ENCODE measurements at regions not wholly inside any gene's neighbourhood (a gene's known extent, or its start where the extent isn't known, plus 50 kb on each side); places are given as distances from the start of the nearest gene placed in this dataset.
"Not testable (repeated sequence)": the region's sequence is repeated elsewhere in the genome, so short reads cannot be mapped to it uniquely, and the experiment has no call there.

DNA sequence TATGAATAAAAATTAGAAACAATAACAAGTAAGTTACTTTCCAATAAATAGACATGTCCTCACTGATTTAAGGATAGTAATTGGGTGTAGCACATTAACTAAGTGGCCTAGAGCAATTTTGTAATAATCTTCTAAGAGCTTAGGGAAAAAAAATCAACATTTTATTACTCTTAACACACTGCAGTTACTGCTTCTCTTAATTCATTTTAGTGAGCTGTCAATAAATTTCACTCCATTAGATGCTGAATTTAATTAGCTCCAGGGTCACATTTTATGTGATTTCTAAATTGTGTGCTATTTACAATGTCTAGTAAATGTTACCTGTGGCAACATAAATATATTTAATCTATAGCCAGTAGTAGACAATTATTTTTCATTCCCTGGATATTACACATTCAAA, 612.0 kb downstream of the C4orf33 start:
- no peak for DNase-seq (ENCODE audit: low spot score)

GRCh38 chr4:129708784-129709183, 612.8 kb downstream of the C4orf33 start:
- DNase-seq (ENCODE audit: low spot score) = no peak

GRCh38 chr4:129738175-129738574, 642.2 kb downstream of the C4orf33 start:
- no peak for DNase-seq (ENCODE audit: low spot score)

- DNase-seq (ENCODE audit: low spot score) = no peak
Measured at GRCh38 chr4:129747756-129748155, 651.8 kb downstream of the C4orf33 start.

GRCh38 chr4:129748991-129749390, 653.0 kb downstream of the C4orf33 start:
- no peak for DNase-seq (ENCODE audit: low spot score)

- no peak for DNase-seq (ENCODE audit: low spot score)
Measured at GRCh38 chr4:129751646-129752045, 655.7 kb downstream of the C4orf33 start.

- DNase-seq (ENCODE audit: low spot score) = no peak
Measured at GRCh38 chr4:129783596-129783995, 687.6 kb downstream of the C4orf33 start.

DNA sequence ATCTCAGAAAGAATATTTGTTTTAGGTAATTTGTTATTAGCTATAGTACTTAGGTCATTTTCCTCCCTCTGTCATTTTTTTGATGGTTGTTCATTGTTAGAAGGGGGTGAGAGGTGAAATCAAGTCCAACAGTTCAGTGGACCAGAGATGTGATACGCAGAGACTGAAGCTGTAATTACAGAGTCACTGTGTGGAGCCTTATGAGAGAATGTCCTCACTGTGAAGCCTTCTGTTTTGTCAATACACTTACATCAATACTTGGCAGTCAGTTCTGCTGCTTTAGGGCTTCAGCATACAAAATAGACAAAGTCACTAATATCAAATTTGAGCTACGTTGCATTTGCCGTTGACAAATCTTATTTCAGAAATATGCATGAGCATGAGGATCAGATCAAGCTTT, 692.5 kb downstream of the C4orf33 start:
- peak; percentile 2 for DNase-seq (ENCODE audit: low spot score)

DNA sequence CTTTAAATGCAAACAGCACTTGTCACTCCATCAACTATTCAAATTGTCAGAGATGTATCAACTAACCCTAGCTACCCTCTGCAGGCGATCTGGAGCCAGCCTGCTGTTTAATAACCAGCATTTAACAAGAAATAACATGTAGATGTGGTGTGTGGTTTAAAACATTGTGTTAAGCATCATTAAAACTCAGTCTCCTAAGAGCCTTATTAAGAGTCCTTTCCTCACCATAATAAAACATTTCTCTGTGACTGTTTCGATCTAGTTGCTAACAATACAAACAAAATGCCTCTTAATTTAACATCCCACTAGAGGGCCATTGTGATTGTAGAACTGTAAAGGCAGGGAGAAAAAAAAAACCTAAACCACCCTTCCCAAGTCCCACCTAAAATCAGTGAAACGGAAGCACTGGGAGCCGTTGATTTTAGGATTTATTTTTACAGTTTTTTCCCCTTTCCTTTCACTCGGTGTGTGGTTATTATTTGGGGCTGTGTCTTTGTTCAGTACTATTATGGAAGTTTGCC, 708.6 kb downstream of the C4orf33 start:
- DNase-seq (ENCODE audit: low spot score) = no peak

- no peak for DNase-seq (ENCODE audit: low spot score)
Measured at GRCh38 chr4:129806986-129807385, 711.0 kb downstream of the C4orf33 start.

DNA sequence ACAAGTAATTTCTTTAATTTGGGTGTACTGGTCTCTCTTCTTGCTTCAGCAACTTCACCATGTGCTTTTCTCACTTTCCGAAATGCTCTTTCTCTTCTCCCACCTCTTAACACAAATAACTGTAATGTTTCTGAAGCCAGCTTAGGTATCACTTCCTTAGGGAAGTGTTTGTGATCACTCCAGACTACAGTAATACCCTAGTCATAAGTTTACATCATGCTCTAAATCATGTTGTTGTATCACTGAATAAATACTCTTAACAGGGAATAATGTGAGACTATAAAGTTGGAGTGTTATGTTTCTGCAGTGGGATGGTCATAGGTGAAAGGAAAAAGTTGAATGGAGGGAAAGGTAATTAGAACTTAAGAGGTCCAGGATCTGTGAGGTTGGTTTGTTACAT, 712.3 kb downstream of the C4orf33 start:
- DNase-seq (ENCODE audit: low spot score) = no peak

GRCh38 chr4:129821073-129821472, 725.1 kb downstream of the C4orf33 start:
- DNase-seq (ENCODE audit: low spot score) = no peak

DNA sequence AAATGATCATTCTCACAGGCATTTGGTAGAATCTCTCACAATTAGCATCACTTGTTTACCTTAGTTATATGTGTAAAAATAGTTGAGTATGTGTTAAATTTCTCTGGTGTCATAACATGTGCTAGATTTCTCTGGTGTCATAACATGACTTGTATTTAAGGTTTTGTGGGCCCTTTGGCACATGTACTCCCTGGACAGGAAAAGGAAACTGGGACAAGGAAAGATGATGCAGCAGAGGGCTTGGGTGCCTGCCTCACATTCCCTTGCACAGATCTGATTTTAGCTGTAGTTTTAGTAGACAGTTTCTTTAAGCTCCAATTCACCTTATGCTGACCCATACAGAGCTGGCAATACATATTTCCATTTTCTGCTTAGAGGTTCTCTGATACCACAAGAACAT, 726.0 kb downstream of the C4orf33 start:
- no peak for DNase-seq (ENCODE audit: low spot score)

DNA sequence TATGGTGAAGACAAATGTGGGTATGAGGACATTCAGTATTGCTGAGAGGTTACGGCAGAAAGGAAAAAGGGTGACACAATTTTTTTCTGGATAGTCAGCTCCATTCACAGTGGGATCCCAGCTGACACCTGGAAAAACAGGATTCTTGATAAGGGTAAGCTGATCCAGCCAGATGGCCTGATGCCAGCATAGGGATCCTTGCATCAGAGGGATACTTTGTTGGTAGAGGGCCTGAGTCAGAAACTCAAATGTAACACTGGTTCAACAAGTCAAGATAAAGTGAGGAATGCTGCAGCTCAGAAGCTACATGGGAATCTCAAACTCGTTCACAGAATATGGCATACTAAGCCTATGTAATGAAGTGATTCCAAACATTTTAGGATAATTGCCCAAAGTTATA, 726.7 kb downstream of the C4orf33 start:
- no peak for DNase-seq (ENCODE audit: low spot score)

GRCh38 chr4:129823105-129823504, 727.2 kb downstream of the C4orf33 start:
- no peak for DNase-seq (ENCODE audit: low spot score)

- no peak for DNase-seq (ENCODE audit: low spot score)
Measured at GRCh38 chr4:129829373-129829772, 733.4 kb downstream of the C4orf33 start.

- no peak for DNase-seq (ENCODE audit: low spot score)
Measured at GRCh38 chr4:129839687-129840086, 743.7 kb downstream of the C4orf33 start.

- no peak for DNase-seq (ENCODE audit: low spot score)
Measured at GRCh38 chr4:129842096-129842495, 746.1 kb downstream of the C4orf33 start.

DNA sequence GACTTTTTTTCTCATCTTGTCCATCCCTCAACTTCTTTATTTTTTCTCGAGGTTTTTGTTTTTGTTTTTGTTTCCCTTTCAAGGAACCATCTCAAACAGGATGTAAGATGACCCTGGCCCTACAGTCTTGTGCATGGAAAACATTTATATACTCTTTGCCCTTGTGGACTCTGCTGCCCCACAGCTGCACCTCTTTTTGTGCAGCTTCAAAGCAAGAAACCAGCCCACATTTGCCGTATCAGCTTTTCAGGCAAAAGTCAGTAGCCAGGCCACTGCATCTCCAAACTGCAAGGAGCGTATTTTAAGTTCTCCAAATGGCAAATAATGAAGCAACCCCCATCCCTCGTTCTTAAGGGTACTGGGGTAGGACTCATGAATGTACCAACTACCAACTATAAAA, 756.5 kb downstream of the C4orf33 start:
- DNase-seq (ENCODE audit: low spot score) = no peak

GRCh38 chr4:129853685-129854467, 757.9 kb downstream of the C4orf33 start:
- not testable (repeated sequence) for DNase-seq (ENCODE audit: low spot score)

DNA sequence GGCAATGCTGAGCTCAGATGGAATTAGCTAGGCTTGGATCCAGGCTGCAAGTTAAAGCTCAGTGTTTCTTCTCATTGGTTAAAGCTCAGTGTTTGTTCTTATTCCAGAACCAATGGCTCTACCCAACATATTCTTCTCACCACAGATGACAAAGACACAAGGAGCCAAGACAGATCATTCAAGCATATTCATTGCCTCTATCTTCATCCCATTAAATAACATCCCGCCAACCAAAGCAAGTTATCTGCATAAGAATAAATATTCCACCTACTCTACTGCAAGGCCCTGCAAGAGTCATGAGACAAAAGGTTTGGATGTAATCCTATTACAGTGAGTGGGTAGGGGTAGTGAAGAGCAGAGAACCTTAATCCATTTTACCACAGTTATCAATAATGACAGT, 766.5 kb downstream of the C4orf33 start:
- no peak for DNase-seq (ENCODE audit: low spot score)

- no peak for DNase-seq (ENCODE audit: low spot score)
Measured at GRCh38 chr4:129863206-129863605, 767.3 kb downstream of the C4orf33 start.

GRCh38 chr4:129883996-129884395, 788.0 kb downstream of the C4orf33 start:
- DNase-seq (ENCODE audit: low spot score) = no peak

DNA sequence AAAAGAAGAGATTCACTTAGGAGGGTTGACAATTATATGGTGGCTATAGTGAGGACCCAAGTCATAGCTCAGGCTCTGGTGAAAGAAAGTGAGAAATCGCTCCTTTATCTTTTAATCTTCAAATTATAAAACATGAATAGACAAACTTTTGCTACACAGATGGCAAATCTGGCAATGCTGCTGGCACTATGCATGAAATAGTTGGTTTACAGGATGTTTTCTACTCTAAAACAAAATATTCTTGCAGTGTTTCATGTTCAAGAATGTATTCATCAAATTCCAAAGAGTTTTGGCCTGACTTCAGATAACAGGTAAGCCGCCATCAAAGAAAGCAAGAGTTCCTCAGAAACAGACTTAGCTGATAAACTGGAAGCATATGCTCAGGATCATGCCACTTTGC, 801.2 kb downstream of the C4orf33 start:
- DNase-seq (ENCODE audit: low spot score) = no peak
